Adrenal gland (tissue), 9 donors: ENCODE measurements at regions not wholly inside any gene's neighbourhood (a gene's known extent, or its start where the extent isn't known, plus 50 kb on each side); places are given as distances from the start of the nearest gene placed in this dataset.

ENCODE experiments used
- DNase-seq, 7 donors: peaks; one replicate each; pipeline ENCODE4 v3.0.0-alpha.2; 2019 to 2020
- H3K27ac ChIP-seq, 5 donors: fragments of 200-600 bp; sonication (generic) in 4 of 5; 1 replicate in 3 of 5; 2 replicates in 2 of 5; pipeline versions ENCODE4 v1.5.1 to v1.8.0; 2016 to 2020; ENCODE audit warnings: mild to moderate bottlenecking in 1 of 5
- H3K27me3 ChIP-seq: fragments of 200-600 bp; 2 replicates; pipeline ENCODE4 v1.8.0; 2021
- H3K36me3 ChIP-seq, 2 donors: fragments of 200-600 bp; replicated peaks in 1 of 2; 1 replicate in 1 of 2; 2 replicates in 1 of 2; pipeline versions ENCODE4 v1.5.1 to v1.8.0; 2018 to 2022
- H3K4me1 ChIP-seq, 2 donors: fragments of 200-600 bp; replicated peaks in 1 of 2; 1 replicate in 1 of 2; 2 replicates in 1 of 2; pipeline versions ENCODE4 v1.5.1 to v1.8.0; 2018 to 2021
- H3K4me3 ChIP-seq, 4 donors: fragments of 200-600 bp; sonication (generic) in 3 of 4; one replicate each; pipeline ENCODE4 v1.5.1; 2016 to 2018
- H3K9me3 ChIP-seq, 3 donors: fragments of 200-600 bp; sonication (generic) in 1 of 3; replicated peaks in 1 of 3; 1 replicate in 2 of 3; 2 replicates in 1 of 3; pipeline versions ENCODE4 v1.5.1 to v1.8.0; 2016 to 2021
- CTCF ChIP-seq, 6 experiments: fragments of 450-650 bp in 4 of 6; fragments of 200-600 bp in 2 of 6; sonication (generic) in 1 of 6; IDR thresholded peaks; 1 replicate in 5 of 6; 2 replicates in 1 of 6; pipeline versions ENCODE4 v1.5.1 to v1.8.0; 2016 to 2021; ENCODE audit warnings: antibody characterized with exemption in 6 of 6, mild to moderate bottlenecking in 2 of 6, moderate library complexity in 1 of 6
- POLR2A ChIP-seq, 2 donors: fragments of 450-650 bp; IDR thresholded peaks; one replicate each; pipeline ENCODE4 v1.6.1; 2017; ENCODE audit warnings: antibody characterized with exemption in 2 of 2, mild to moderate bottlenecking in 2 of 2, moderate library complexity in 1 of 2
- WGBS, 4 donors: extraction: QIAGEN DNeasy Blood & Tissue Kit in 2 of 4; methylation state at CpG; one replicate each; pipeline versions ENCODE4 v1.1.5 to v1.1.7; 2013 to 2017; 5-methylcytosine and 5-hydroxymethylcytosine counted together
- intact Hi-C, 2 donors: fragments of 100-400 bp; cut with DNase I; formaldehyde crosslinking; loops; one replicate each; pipeline versions ENCODE4 v1.14.1 to v1.15.0; 2022 to 2023
- donor health status: healthy with polysubstance abuse.
- donor health status: Bipolar disorder and iron deficiency.
- donor health status: DM: yes; HTN: yes; CAD: no.
- donor health status: DM: no; HTN: no; CAD: no.
- donor health status: DM: no; HTN: no; CAD: no.

GRCh38 chr18:62655520-62656219 lies 59.7 kb upstream of the PHLPP1 start:
- no peak for DNase-seq
- TF ChIP-seq POLR2A (IDR thresholded peaks at IDR 0.05): no peak
- 82 to 91% (median 86%) methylated on average over 13 to 15 of the region's 15 CpGs for WGBS, 4 donors

GRCh38 chr18:62658028-62658427 lies 57.3 kb upstream of the PHLPP1 start:
- 60 to 96% (median 94%) methylated on average over 1 of the region's 1 CpG for WGBS, 4 donors
- intact Hi-C loops: no loop called here
- no peak for DNase-seq

More at GRCh38 chr18:62655520-62656219, 59.7 kb upstream of the PHLPP1 start:
- intact Hi-C loops: no loop called here
- Histone ChIP-seq H3K4me3 (no peak overlapping the region), H3K27me3 (no peaks in the 10 kb centered on the region), H3K4me1 (no peaks in the 10 kb centered on the region), H3K27ac (no peak overlapping the region), H3K36me3 (no peaks in the 10 kb centered on the region), H3K9me3 (no peaks in the 10 kb centered on the region)

GRCh38 chr18:62659698-62660097 lies 55.6 kb upstream of the PHLPP1 start:
- intact Hi-C loops: no loop called here
- Histone ChIP-seq H3K27ac (no peak overlapping the region), H3K4me1 (peaks cover 0 to 15% of the 10 kb centered on the region in 2 donors), H3K36me3 (no peaks in the 10 kb centered on the region), H3K27me3 (no peaks in the 10 kb centered on the region), H3K9me3 (no peaks in the 10 kb centered on the region), H3K4me3 (no peak overlapping the region)
- TF ChIP-seq POLR2A (IDR thresholded peaks at IDR 0.05) (no peak), CTCF (IDR thresholded peaks at IDR 0.05) (no peak)
- WGBS, 4 donors: 81 to 98% (median 94%) methylated on average over 2 of the region's 2 CpGs
- no peak for DNase-seq

More at GRCh38 chr18:62658028-62658427, 57.3 kb upstream of the PHLPP1 start:
- Histone ChIP-seq H3K9me3 (no peaks in the 10 kb centered on the region), H3K4me1 (no peaks in the 10 kb centered on the region), H3K4me3 (no peak overlapping the region), H3K27ac (no peak overlapping the region), H3K27me3 (no peaks in the 10 kb centered on the region), H3K36me3 (no peaks in the 10 kb centered on the region)
- TF ChIP-seq CTCF (IDR thresholded peaks at IDR 0.05) (no peak), POLR2A (IDR thresholded peaks at IDR 0.05) (no peak)

GRCh38 chr18:62660691-62661090 lies 54.6 kb upstream of the PHLPP1 start:
- intact Hi-C loops: no loop called here
- no peaks in the 10 kb centered on the region for H3K27me3 ChIP-seq
- DNase-seq: no peak
- TF ChIP-seq POLR2A (IDR thresholded peaks at IDR 0.05): no peak
- no peak overlapping the region for H3K4me3 ChIP-seq
- H3K27ac ChIP-seq: no peak overlapping the region
- peaks cover 0 to 16% of the 10 kb centered on the region in 2 donors for H3K4me1 ChIP-seq
- no peaks in the 10 kb centered on the region for H3K9me3 ChIP-seq
- H3K36me3 ChIP-seq: no peaks in the 10 kb centered on the region
- 87 to 95% (median 92%) methylated on average over 3 of the region's 3 CpGs for WGBS, 4 donors

- DNase-seq: peak; percentile 60 to 84 (median 79)
- Histone ChIP-seq H3K4me1 (peaks cover 0 to 16% of the 10 kb centered on the region in 2 donors), H3K36me3 (no peaks in the 10 kb centered on the region), H3K27me3 (no peaks in the 10 kb centered on the region), H3K27ac (peak overlapping the region in 3 of 5 donors; percentile 36 to 79 (median 53)), H3K9me3 (no peaks in the 10 kb centered on the region), H3K4me3 (no peak overlapping the region)
- WGBS, 4 donors: 31 to 45% (median 34%) methylated on average over 5 of the region's 5 CpGs
- intact Hi-C loops: no loop called here
- no peak for TF ChIP-seq POLR2A (IDR thresholded peaks at IDR 0.05)
- no peak for TF ChIP-seq CTCF (IDR thresholded peaks at IDR 0.05)
Observed at GRCh38 chr18:62663731-62664336, 51.5 kb upstream of the PHLPP1 start.
